ENCODE measurements at regions not wholly inside any gene's neighbourhood (a gene's known extent, or its start where the extent isn't known, plus 50 kb on each side); places are given as distances from the start of the nearest gene placed in this dataset.

DNA sequence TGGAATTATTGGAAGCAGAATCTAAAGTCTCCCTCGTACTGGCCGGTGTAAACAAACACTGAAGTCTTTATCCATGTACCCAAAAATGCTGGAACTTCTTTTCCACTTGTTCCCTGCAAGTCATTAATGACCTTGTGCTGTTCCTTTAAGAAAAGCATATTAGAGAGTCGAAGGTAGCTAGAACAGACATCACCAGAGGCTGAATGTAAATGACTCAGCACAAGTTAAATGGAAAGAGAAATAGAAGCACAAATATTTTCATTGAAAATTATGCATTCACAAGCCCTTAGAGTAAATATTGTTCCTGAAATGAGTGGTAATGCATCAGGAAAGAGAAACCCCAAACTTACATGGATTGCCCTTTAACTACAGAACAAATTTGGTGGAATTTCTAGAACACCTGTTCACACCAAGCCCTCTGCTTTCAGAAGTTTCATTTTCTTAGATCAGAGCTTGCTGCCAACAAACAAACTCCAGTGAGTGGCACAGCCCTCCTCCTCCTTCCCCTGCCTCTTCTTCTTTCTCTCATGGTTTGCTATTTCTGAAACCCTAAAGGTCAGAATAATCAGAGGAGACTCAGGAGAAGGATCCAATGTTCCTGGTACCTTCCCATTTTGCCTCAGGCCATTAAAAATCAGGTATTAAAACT is 264.3 kb downstream of the TXNL1 start:
- DNase-seq = no peak

DNA sequence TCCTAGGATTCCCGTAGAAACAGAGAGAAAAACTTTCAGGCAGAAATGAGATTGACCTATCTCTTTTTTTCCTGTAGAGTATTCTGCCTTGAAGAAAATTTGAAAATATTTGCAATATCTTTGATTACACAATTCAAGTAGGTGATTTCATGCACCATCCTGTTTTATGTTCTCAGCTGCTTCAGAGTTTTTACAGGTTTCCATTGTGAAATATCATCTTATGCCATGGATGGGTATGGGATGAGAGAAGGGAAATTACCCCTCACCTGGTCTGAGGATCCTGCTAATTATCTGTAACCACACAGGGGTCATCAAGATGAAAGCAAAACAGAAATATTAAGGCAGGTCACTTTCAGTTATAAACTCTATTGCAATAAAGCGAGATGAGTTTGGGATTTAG is 264.8 kb downstream of the TXNL1 start:
- no peak for DNase-seq

DNA sequence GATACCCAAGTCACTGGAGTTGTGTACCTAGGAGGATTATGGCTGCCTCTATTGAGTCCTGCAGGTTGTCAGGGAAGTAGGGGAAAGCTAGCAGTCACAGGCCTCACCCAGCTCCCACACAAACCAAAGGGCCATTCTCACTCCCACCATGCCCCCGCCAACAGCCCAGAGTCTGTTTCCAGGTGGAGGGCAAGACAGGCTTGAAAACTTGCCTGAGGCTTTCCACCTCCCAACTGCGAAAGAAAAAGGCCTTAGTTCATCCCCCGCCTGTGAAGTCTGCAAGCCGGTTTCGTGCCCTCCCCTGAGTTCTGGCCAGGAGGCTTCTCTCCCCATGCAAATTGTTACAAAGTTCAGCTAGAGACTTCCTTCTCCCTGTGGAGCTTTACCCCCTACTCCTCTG is 270.3 kb downstream of the TXNL1 start:
- no peak for DNase-seq

DNA sequence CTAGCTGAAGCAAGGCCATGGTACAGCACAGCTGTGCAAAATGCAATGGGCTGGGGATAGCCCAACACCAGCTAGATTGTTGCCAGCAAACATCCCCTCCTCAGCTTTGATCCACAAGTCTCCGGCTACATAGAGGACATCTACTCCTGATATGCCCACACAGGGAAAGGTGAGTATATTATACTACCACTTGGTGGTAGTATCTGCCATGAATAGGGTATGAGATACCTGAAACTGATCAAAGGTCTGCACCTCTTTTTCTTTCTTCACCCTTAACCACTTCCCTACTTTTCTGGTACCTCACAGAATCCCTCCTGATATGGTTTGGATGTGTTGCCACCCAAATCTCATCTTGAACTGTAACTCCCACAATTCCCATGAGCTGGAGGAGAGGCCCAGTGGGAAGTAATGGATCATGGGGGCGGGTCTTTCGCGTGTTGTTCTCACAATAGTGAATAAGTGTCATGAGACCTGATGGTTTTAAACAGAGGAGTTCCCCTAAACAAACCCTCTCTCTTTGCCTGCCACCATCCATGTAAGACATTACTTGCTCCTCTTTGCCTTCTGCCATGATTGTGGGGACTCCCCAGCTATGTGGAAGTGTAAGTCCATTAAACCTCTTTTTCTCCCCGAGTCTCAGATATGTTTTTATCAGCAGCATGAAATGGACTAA is 279.6 kb downstream of the TXNL1 start:
- no peak for DNase-seq

DNA sequence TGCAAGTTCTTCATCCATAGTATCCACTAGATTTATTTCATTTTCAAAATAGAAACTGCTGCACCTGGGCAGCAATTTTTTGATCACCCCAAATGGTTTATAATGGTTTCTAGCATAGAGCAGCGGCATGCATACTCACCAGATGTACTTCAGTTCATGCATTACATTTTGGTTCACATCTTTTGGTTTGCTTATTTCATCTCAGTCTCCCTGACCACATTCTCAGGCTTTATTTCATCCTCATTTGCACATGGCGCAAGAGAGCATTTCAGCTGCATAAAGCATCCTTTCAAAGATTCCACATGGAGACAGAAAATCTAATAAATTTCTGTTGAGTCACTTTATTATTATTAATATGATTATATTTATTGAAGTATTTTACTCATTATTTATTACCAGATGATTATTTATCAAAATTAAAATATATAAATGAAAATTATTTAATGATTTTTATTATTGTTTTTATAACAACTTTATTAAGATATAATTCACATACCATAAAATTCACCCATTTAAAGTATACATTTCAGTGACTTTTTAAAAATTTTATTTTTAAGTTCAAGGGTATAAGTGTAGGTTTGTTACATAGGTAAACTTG is 284.6 kb downstream of the TXNL1 start:
- DNase-seq = no peak

DNA sequence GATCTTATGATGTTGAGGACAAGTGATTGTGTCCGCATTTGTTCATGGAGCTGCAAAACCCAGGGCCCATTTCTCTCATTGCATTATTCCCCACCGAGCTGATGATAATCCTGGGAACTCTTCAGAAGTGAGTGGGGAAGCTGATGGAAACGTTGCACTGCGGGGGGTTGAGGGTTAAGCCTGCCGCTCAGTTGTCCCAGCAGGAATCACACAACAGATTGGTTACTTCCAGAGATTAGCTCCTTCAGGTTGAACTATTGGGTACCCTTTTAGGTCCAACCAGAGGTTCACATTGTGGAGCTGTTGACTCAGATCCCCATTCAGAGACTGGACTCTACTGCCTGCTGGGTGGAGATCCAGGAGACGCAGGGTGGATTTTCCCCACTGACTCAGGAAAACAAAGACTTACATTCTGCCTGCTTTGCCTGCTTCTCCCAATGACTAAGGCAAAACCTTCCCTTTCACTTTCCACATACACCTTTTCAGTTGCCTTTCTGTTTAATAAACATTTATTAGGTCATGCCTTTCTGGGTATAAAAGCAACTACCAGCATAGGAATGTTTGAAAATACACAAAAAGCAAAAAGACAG is 286.4 kb downstream of the TXNL1 start:
- DNase-seq = no peak

DNA sequence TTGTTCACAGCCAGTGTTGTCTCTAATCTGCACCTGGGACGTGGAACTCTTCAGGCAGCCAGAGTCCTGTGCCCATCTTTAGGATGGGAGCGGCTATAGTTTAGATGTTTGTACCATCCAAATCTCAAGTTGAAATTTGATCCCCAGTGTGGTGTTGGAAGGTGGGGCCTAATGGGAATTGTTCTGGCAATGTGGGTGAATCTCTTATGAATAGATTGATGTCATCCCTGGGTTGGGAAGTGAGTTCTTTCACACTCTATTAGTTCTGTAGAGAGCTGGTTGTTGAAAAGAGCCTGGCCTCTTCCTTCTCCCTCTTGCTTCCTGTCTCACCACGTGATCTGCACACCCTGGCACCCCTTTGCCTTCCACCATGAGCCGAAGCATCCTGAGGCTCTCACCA is 300.9 kb downstream of the TXNL1 start:
- DNase-seq = no peak

DNA sequence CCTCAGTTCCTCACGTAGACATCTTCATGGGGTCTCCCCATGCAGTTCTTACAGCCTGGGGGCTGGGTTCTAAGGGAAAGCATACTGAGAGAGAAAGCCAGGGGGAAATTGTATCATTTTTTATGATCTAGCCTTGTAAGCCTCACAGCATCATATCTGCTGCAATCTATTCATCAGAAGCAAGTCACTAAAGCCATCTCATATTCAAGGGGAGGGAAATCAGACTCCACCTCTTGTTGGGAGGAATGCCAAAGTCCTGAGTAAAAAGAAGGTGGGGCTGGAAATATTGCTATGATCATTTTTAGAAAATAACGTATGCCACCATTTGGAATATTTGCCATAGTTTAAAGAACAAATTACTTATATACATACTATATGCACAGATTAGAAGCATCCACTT is 304.6 kb downstream of the TXNL1 start:
- no peak for DNase-seq

DNA sequence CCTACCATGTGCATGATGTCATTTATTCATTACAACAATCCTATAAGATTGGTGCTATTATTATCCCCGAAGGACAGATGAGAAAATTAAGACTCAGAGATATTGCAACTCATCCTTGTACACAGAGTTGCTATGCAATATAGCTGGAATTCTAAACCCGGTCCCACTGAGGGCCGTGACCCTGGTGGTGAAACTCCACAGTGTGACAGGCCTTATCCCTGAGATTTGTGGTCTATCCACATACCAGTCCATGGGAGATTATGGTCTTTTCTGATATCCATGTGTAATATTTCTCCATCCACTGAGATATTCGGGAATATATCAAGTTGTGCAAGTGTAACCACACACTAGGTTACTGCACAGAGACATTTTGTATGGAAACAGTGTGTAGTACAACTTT is 305.2 kb downstream of the TXNL1 start:
- no peak for DNase-seq

DNA sequence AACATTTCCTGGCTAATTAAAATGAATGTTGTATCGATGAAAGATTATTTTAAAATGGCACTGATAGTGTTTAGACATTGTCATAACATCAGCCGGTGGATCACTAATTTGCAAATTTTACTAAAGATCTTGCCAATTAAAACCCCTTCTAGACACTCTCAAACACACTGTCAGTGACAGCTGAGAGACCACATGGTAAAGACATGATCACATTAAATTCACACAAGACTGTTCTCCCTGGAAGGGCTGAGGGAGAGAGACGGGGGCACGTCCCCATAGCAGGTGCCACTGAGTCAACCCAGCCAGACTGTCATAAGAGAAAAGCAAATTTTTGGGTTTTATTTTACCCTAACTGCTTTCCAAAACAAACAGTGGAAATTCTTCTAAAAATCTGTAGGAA is 306.0 kb downstream of the TXNL1 start:
- DNase-seq = no peak

DNA sequence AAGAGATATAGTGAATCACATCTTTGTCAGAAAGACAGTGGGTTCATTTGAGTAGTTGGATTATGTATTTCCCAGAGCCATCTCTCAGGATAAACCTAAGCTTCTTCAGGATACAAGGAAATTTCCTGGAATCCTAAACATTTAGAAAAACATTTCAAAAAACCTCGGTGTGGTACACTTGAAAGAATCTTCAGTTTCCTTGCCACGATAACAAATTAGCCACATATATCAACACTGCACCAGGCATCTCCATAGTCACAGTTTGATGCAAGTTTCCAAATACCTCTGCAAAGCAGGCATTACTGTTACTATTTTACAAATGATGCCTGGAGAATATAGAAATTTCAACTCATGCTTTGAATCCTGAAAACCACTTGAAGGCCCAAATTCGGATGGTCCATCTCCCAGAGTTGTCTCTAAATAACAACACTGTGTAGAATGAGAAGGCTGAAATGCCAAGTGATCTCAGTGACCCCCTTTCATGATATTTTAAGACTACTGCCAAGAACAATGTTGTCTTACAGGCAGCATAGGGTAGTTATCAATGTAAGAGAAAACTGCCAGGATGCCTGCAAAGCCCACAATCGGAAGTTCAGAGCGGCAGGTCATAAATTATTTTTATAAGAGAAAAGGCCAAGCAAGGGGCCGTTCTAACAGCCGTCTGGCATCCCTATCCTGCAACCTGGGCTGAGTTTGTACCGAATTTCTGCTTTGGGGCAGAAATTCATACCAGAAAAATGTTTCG is 307.9 kb downstream of the TXNL1 start:
- no peak for DNase-seq

DNA sequence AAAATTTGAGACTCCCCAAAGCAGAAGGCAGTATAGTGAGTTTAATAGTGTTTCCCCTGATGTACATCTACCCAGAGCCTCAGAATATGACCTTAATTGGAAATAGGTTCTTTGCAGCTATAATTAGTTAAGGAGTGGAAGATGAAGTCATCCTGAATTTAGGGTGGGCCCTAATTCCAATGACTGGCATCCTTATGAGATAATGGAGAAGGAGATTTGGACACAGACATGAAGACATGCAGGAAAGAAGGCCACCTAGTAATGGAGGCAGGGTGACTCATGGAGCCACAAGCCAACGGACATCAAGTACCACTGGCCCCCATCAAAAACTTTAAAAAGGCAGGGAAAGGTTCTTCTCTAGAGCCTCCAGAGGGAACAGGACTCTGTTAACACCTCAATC is 308.9 kb downstream of the TXNL1 start:
- no peak for DNase-seq

DNA sequence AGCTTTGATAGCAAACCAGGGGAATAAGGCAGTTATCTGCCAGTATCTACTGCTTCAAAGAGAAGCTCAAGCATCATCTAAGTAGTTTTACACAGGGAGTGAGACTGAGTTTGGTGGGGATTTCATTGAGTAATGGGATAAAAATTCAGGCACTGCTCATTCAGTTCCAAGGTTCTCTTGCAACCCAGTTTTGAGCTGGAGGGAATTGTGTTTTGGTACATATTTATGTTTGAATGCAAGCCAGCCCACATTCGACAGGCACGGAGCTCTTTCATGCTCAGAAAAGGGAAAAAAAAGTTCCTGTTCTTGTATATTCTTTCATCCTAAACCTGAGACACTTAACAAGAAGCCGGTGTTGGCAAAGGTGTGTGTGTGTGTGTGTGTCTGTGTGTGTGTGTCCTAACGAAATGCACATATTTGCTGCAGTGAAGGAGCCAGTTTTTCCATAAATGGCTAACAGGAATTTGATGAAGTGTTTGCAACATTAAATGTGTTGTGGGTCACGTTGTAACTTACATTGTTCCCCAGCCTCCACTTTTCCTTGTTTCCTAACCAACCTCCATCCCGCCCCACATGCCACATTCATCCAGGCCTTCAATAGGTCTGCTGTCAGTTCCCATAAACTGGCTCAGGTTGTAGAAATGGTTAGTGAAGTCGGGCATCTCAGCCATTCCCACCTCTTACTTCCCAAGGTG is 311.1 kb downstream of the TXNL1 start:
- DNase-seq = no peak

DNA sequence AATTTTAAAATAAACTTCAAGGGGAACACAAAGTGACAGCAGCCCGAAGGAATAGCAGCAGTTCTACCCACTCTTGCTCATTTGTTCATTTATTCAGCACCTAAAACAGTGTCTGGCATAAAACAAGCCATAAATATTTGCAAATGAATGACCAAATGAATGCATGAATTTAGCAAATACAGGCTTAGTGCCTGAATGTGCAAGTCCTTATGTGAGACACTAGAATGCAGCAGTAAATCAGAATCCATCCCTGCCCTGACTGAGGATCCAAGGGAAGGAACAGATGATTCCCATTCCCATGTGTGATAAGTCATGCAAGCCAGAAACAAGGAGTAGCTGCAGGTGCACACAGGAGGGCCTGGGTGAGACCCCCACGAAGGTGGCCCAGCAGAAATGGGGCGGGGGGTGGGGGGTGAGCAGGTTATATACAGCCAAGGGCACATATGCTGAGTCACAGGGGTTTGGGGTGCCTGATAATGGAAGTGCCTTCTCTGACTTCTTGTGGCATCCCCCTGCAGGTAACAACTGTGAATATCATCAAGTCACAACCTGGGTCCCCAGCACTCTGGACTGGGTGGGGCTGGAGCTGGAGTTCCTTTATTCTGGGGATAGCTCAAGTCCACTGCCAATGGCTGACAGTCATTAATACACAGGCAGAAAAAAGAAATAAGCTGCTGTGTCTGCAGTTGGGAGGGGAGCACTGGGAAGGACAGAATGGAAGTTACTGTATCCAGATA is 311.9 kb downstream of the TXNL1 start:
- DNase-seq = no peak

DNA sequence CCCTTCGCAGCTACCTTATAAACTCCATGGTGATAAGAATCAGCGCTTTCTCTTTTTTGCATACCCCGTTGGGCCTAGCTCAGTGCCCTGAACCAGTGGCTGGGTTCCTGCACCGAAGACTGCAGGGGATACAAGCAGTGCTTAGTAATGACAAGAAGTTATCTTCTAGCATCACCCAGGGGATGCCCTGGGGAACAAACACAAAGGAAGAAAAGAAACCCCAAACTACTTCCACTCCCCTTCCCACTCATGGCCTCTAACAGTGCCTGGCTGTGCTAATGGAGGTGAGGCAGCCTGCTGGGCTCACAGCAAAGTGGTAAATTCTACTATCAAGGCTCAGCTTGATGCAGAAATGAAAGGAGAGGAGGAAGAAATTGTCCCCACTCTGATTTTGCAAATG is 314.7 kb downstream of the TXNL1 start:
- DNase-seq = no peak

DNA sequence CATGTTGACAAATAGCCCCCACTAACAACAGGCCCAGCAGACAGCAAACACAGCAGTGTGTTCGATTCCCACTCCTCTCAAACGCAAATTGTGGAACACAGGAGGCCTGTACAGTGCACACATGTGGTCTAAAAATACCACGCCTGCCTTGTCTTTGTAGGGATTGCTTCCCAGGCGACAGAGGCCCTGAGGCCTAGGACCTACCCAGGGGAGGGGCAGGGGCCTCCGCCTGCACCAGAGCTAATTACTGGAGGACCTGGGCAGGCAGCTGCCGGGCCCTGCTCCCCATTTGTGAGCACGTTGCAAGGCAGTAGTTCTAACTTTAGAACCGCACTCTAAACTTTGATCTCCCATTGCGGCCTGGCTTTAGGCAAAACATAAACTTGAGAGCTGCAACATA is 316.0 kb downstream of the TXNL1 start:
- DNase-seq = no peak

DNA sequence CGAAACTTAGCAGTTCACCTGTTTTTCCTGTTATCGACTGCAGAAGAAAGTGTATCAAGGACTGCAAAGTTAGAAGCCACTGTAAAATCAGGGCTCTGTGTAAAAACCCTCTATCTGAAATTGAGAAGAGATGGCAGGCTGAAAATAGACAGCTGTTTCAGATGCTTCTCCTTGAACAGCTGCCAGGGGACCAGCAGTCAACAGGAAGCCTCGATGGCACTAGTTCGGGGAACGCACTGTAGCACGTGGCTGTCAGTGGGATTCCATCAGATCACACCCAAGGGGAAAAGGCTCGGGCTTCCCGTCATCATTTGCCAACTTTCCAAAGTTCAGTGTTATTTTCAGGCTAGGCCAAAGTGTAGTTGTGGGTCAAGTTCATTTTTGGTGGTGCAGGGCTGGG is 316.9 kb downstream of the TXNL1 start:
- no peak for DNase-seq

DNA sequence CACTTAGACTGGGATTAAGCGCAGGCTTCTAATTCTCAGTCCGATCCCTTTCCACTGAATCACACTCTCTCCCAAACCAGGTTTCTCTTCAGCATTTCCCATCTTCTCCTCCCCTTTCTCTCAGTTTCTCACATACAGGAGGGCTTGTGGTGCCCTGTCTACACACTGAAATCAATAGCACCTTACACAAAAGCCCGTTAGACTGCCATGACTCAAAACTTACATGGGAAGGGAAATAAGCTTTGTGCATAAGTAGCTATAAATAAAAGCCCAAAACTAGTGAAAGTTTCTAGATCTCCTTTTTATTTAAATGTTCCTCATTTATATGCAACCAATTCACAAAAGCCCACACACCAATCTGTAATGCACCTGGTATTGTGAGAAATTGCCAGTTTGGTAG is 318.4 kb downstream of the TXNL1 start:
- DNase-seq = no peak

DNA sequence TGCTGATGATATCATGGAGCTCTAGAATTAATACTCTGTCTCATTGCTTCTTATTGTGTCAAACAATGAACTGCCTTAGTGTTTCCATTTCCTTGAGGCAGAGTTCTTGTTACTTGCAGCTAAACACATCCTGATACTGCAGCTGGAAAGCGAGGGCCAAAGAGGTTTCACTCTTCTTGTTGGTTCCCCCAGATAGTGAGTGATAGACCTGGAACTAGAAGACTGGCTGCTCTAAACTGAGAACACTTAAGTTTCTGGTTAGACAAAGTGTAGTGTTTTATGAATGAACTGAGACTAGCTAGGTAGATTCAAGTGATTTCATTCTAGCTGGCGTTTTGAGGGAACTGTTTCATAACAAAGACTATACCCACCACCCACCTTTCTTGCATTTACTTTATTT is 321.7 kb downstream of the TXNL1 start:
- DNase-seq = no peak

DNA sequence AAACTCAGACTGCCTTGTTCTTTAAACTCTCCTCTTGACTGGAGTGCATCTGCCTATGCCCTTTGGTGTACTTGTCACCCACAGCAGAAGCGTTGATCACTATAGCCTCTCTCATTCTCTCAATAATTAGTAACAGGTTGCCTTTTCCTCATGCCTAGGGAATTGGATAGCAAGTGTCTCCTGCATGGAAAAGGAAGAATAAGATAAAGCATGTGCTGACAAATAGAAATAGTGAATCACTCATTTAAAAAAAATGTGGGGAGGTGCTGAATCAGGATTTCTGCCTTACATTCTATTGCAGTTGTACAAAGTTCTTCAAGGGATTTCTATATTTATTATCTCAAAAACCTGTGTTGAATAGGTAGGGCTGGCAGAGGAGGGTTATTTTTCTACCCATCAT is 323.0 kb downstream of the TXNL1 start:
- no peak for DNase-seq

DNA sequence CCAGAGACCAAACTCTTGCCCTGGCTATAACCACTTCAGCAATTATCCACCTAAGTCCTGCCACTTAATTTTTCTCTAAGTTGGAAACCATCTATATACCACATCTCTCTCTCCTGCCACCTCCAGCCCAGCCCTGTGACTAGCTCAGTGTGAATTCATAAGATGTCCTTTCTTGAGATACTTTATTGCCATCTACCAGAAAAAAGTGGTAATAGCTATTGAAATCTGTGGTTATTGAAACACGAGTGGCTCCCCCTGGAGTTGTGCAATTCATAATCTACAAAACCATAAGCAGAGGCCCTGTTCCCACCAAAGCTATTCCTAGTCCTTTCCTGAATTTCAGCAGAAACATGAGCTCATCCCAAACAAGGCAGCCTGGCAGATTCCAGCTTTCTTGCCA is 324.0 kb downstream of the TXNL1 start:
- no peak for DNase-seq

Measured in midbrain (tissue), 1 donor.